OCI-LY7 (cell line): ENCODE measurements at regions not wholly inside any gene's neighbourhood (a gene's known extent, or its start where the extent isn't known, plus 50 kb on each side); places are given as distances from the start of the nearest gene placed in this dataset.

ENCODE experiments used
- BruUV-seq: library from RNA; stranded (reverse); fragments of 400-500 nt; replicated peaks from 2 replicates; lab custom pipeline; 2021; lab: Mats Ljungman, UMichigan
- CTCF ChIA-PET: fragments of 300-600 bp; sonication (Branson Sonifier 250); formaldehyde crosslinking; loops from one replicate; lab custom pipeline; 2022; ENCODE audit warnings: antibody characterized with exemption; ENCODE audit not compliant: unreplicated experiment; lab: Charles Lee
- POLR2A ChIA-PET: fragments of 300-600 bp; sonication (Branson Sonifier 250); formaldehyde crosslinking; loops from one replicate; lab custom pipeline; 2022; ENCODE audit warnings: antibody characterized with exemption; lab: Charles Lee
- DNase-seq: peaks from one replicate; pipeline ENCODE4 v3.0.0-alpha.2; 2015; ENCODE audit warnings: low spot score
- H2AFZ ChIP-seq: fragments of 200-600 bp; sonication (generic), shearing (Covaris generic); 2 replicates; pipeline ENCODE4 v1.6.1; 2014; ENCODE audit warnings: mild to moderate bottlenecking, antibody characterized with exemption, low read length, moderate library complexity
- H3K27ac ChIP-seq: fragments of 200-600 bp; sonication (generic); 2 replicates; pipeline ENCODE4 v1.5.1; 2014; ENCODE audit warnings: mixed run types, low read depth, mild to moderate bottlenecking, moderate library complexity, low read length, inconsistent platforms; ENCODE audit not compliant: poor library complexity, severe bottlenecking
- H3K36me3 ChIP-seq: fragments of 200-600 bp; sonication (generic); 2 replicates; pipeline ENCODE4 v1.6.1; 2014; ENCODE audit warnings: mild to moderate bottlenecking, antibody characterized with exemption, low read length, moderate library complexity, mixed read lengths; ENCODE audit not compliant: insufficient read depth
- H3K4me1 ChIP-seq: fragments of 200-600 bp; sonication (generic); 2 replicates; pipeline ENCODE4 v1.5.1; 2014; ENCODE audit warnings: mild to moderate bottlenecking, low read length; ENCODE audit not compliant: insufficient read depth, poor library complexity, severe bottlenecking
- H3K4me2 ChIP-seq: fragments of 200-600 bp; sonication (generic); 2 replicates; pipeline ENCODE4 v1.6.1; 2014; ENCODE audit warnings: mild to moderate bottlenecking, low read length
- H3K4me3 ChIP-seq: fragments of 200-600 bp; sonication (generic); 2 replicates; pipeline ENCODE4 v1.5.1; 2014; ENCODE audit warnings: mild to moderate bottlenecking, low read depth, low read length; ENCODE audit not compliant: poor library complexity, severe bottlenecking
- H3K79me2 ChIP-seq: fragments of 200-600 bp; sonication (generic); 2 replicates; pipeline ENCODE4 v1.6.1; 2016; ENCODE audit warnings: low read depth, mild to moderate bottlenecking, low read length, moderate library complexity, mixed read lengths; ENCODE audit not compliant: insufficient read depth
- H3K9me2 ChIP-seq: fragments of 200-600 bp; sonication (generic); 2 replicates; pipeline ENCODE4 v1.6.1; 2016; ENCODE audit warnings: mild to moderate bottlenecking, low read length, mixed read lengths; ENCODE audit not compliant: insufficient read depth
- H3K9me3 ChIP-seq: fragments of 200-600 bp; sonication (generic); 2 replicates; pipeline ENCODE4 v1.6.1; 2014; ENCODE audit warnings: mild to moderate bottlenecking, mixed run types, low read length, mixed read lengths
- H4K20me1 ChIP-seq: fragments of 200-600 bp; sonication (generic); 2 replicates; pipeline ENCODE4 v1.6.1; 2014; ENCODE audit warnings: mild to moderate bottlenecking, antibody characterized with exemption, low read length, moderate library complexity, mixed read lengths; ENCODE audit not compliant: insufficient read depth
- CTCF ChIP-seq: fragments of 200-600 bp; sonication (generic); conservative IDR thresholded peaks from 2 replicates; pipeline ENCODE4 v1.5.1; 2014; ENCODE audit warnings: mild to moderate bottlenecking, antibody characterized with exemption, low read length, moderate library complexity, mixed read lengths
- EZH2phosphoT487 ChIP-seq: fragments of 200-600 bp; sonication (generic); IDR thresholded peaks from 2 replicates; pipeline ENCODE4 v1.6.1; 2018; ENCODE audit warnings: low read depth, borderline replicate concordance, mild to moderate bottlenecking, mixed run types, antibody characterized with exemption, low read length, moderate library complexity, mixed read lengths
- intact Hi-C: fragments of 100-400 bp; cut with micrococcal nuclease; formaldehyde crosslinking; loops from one replicate; pipeline ENCODE4 v1.10.0; 2022; ENCODE audit not compliant: unreplicated experiment

- no peaks in the 10 kb centered on the region for H3K9me3 ChIP-seq
- no peak overlapping the region for H3K4me2 ChIP-seq
- BruUV-seq, result no TSS peak
- POLR2A ChIA-PET, result no interaction called here
- H3K79me2 ChIP-seq, result no peaks in the 10 kb centered on the region
- no peaks in the 10 kb centered on the region for H3K9me2 ChIP-seq
- TF ChIP-seq EZH2phosphoT487, result no peak
- no peak for TF ChIP-seq CTCF
- H4K20me1 ChIP-seq, result no peaks in the 10 kb centered on the region
- no peak overlapping the region for H3K4me3 ChIP-seq
- DNase-seq, result no peak
- intact Hi-C loops, result no loop called here
- H3K36me3 ChIP-seq, result no peaks in the 10 kb centered on the region
- H2AFZ ChIP-seq, result no peak overlapping the region
- H3K27ac ChIP-seq, result no peak overlapping the region
- no peaks in the 10 kb centered on the region for H3K4me1 ChIP-seq
- CTCF ChIA-PET, result no interaction called here
These were observed 361.5 kb downstream of the CTTN start for GRCh38 chr11:70759846-70760245.

DNA sequence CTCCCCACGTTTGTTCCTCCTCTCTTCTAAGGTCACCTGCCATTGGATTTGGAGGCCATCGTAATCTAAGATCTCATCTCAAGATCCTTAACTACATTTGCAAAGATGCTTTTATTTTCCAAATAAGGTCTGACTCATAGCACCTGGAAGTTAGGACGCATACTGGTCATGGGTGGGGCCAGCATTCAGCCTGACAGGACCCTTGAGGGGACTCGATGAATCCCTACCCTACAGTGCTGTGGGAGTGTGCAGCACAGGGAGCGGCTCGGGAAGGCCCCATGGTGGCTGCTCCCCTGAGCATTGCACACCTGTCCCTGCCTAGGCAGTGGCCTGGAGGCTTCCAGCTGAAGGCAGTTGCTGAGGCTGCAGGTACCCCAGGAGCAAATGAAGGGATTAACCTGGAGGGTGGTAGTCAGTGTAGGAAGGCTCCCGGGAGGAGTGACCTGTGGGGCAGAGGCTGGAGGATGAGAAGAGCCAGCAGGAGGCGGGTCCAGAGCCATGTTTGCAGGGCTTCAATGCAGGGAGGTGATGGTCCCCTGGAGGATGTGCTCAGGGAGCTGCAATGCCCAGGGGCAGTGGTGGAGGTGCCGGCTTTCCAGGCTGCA, 362.2 kb downstream of the CTTN start:
- Histone ChIP-seq H3K4me1 (no peaks in the 10 kb centered on the region), H3K27ac (no peak overlapping the region), H4K20me1 (no peaks in the 10 kb centered on the region), H3K9me2 (no peaks in the 10 kb centered on the region), H2AFZ (no peak overlapping the region), H3K36me3 (no peaks in the 10 kb centered on the region), H3K9me3 (no peaks in the 10 kb centered on the region), H3K4me3 (no peak overlapping the region), H3K4me2 (no peak overlapping the region), H3K79me2 (no peaks in the 10 kb centered on the region)
- POLR2A ChIA-PET, result no interaction called here
- CTCF ChIA-PET, result no interaction called here
- BruUV-seq, result no TSS peak
- no peak for TF ChIP-seq CTCF
- no peak for TF ChIP-seq EZH2phosphoT487
- DNase-seq, result no peak
- intact Hi-C loops, result no loop called here

- POLR2A ChIA-PET, result no interaction called here
- BruUV-seq, result no TSS peak
- H3K4me3 ChIP-seq, result no peak overlapping the region
These were observed 363.0 kb downstream of the CTTN start for GRCh38 chr11:70761094-70761907.

More at GRCh38 chr11:70761094-70761907, 363.0 kb downstream of the CTTN start:
- H3K27ac ChIP-seq, result no peak overlapping the region
- H3K4me2 ChIP-seq, result no peak overlapping the region
- TF ChIP-seq CTCF, result peak; percentile 32; the same call in 1 of the 2 replicates
- TF ChIP-seq EZH2phosphoT487, result no peak
- no peaks in the 10 kb centered on the region for H3K4me1 ChIP-seq
- intact Hi-C loops, result no loop called here
- H2AFZ ChIP-seq, result no peak overlapping the region
- no peaks in the 10 kb centered on the region for H3K9me3 ChIP-seq
- CTCF ChIA-PET, result no interaction called here
- H4K20me1 ChIP-seq, result no peaks in the 10 kb centered on the region
- no peaks in the 10 kb centered on the region for H3K36me3 ChIP-seq
- DNase-seq, result no peak
- no peaks in the 10 kb centered on the region for H3K9me2 ChIP-seq
- no peaks in the 10 kb centered on the region for H3K79me2 ChIP-seq
